Ovary (tissue), 3 donors: ENCODE measurements at regions not wholly inside any gene's neighbourhood (a gene's known extent, or its start where the extent isn't known, plus 50 kb on each side); places are given as distances from the start of the nearest gene placed in this dataset.

Experiments used
- EP300 ChIP-seq: sonication (generic); formaldehyde crosslinking; IDR thresholded peaks from one replicate; pipeline ENCODE4 v1.6.1; 2017; ENCODE audit warnings: antibody characterized with exemption
- POLR2A ChIP-seq: fragments of 450-650 bp; IDR thresholded peaks from one replicate; pipeline ENCODE4 v1.6.1; 2017; ENCODE audit warnings: antibody characterized with exemption, mild to moderate bottlenecking, moderate library complexity
- TF ChIP-seq, protein P1 (sequence below), 3 donors: fragments of 450-650 bp in 2 of 3; fragments of 200-600 bp in 1 of 3; IDR thresholded peaks; one replicate each; pipeline versions ENCODE4 v1.5.1 to v1.8.0; 2016 to 2022; ENCODE audit warnings: antibody characterized with exemption in 3 of 3, mild to moderate bottlenecking in 1 of 3
- donor health status: DM: no; HTN: no; CAD: no.

DNA sequence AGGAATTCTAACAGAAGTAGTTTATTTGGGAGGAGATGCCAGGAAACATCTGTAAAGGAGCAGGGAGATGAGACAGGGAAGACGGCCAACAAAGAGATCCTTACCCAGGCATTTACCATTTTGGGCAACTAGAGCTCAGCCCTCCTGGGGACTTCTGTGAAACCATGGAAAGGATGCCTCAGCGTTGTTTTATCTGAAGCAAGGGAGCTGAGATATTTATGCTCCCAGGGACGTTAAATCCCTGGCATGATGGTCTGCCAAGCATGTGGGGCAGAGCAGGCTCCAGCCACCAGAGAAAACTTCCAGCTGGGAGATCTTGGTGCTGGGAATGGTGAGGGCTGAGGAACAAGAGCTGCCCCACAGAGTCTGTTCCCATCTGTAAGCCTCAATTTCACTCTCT lies 114.8 kb upstream of the FOXF1 start:
- TF ChIP-seq, protein P1, sequence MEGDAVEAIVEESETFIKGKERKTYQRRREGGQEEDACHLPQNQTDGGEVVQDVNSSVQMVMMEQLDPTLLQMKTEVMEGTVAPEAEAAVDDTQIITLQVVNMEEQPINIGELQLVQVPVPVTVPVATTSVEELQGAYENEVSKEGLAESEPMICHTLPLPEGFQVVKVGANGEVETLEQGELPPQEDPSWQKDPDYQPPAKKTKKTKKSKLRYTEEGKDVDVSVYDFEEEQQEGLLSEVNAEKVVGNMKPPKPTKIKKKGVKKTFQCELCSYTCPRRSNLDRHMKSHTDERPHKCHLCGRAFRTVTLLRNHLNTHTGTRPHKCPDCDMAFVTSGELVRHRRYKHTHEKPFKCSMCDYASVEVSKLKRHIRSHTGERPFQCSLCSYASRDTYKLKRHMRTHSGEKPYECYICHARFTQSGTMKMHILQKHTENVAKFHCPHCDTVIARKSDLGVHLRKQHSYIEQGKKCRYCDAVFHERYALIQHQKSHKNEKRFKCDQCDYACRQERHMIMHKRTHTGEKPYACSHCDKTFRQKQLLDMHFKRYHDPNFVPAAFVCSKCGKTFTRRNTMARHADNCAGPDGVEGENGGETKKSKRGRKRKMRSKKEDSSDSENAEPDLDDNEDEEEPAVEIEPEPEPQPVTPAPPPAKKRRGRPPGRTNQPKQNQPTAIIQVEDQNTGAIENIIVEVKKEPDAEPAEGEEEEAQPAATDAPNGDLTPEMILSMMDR (IDR thresholded peaks at IDR 0.05): no peak
- TF ChIP-seq POLR2A (no peak), EP300 (no peak)
